ENCODE measurements at regions not wholly inside any gene's neighbourhood (a gene's known extent, or its start where the extent isn't known, plus 50 kb on each side); places are given as distances from the start of the nearest gene placed in this dataset.

- no peak for DNase-seq (ENCODE audit: low read depth, low spot score)
- H3K27ac ChIP-seq (ENCODE audit: low read length) = no peak overlapping the region
- no CpG with 5 or more reads among the region's 3 CpGs for WGBS (ENCODE audit: insufficient coverage, insufficient read length)
- no peaks in the 10 kb centered on the region for H3K9me3 ChIP-seq (ENCODE audit: control insufficient read depth, insufficient read depth, low read length)
- H3K4me3 ChIP-seq (ENCODE audit: low read length) = no peak overlapping the region
- H3K36me3 ChIP-seq (ENCODE audit: control insufficient read depth, insufficient read depth, low read length) = no peaks in the 10 kb centered on the region
- no peaks in the 10 kb centered on the region for H3K4me1 ChIP-seq (ENCODE audit: control insufficient read depth, insufficient read depth, low read length)
- H3K27me3 ChIP-seq (ENCODE audit: control insufficient read depth, insufficient read depth, low read length) = no peaks in the 10 kb centered on the region
These were observed 55.0 kb upstream of the APC start for GRCh38 chr5:112682621-112683061.

DNA sequence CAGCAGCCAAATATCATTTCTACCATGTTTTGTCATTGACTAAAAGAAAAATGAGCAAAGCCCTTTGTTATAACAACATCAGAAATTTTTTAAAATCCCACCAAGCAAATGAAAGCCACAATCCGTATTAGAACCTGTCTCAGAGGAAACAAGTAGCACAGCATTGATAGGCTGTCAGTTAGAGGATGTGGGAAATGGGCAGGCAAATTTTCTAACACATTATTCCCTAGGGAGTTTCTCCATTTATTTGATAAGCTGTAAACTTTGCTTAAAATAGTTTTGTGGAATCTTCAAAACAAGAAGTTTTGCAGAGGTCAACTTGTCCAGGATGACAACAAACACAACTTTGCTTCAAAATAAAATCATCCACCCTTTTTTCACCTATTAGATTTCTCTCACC is 53.6 kb upstream of the APC start:
- Histone ChIP-seq H3K36me3 (ENCODE audit: control insufficient read depth, insufficient read depth, low read length) (no peaks in the 10 kb centered on the region), H3K4me1 (ENCODE audit: control insufficient read depth, insufficient read depth, low read length) (no peaks in the 10 kb centered on the region), H3K27ac (ENCODE audit: low read length) (no peak overlapping the region), H3K9me3 (ENCODE audit: control insufficient read depth, insufficient read depth, low read length) (no peaks in the 10 kb centered on the region), H3K4me3 (ENCODE audit: low read length) (no peak overlapping the region), H3K27me3 (ENCODE audit: control insufficient read depth, insufficient read depth, low read length) (no peaks in the 10 kb centered on the region)
- no CpG with 5 or more reads among the region's 1 CpG for WGBS (ENCODE audit: insufficient coverage, insufficient read length)
- DNase-seq (ENCODE audit: low read depth, low spot score) = no peak

DNA sequence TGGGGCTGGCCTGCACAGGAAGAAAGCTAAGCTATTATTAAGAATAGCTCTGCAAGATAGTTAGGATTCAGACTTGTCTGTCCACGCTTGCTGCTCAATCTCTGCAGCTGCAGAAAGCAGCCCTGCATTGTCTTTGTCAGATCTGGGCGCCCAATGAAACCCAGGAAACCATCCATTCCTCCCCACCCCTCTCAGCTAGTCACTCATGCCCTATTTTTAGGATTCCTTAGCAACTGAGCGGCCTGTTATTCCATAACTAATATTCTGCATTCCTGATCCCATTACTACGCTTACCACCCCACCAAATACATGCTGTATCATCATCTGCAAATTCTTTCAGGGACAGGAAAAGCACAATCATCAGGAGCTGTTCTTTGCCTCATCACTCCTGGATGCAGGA is 52.9 kb upstream of the APC start:
- no peaks in the 10 kb centered on the region for H3K4me1 ChIP-seq (ENCODE audit: control insufficient read depth, insufficient read depth, low read length)
- H3K9me3 ChIP-seq (ENCODE audit: control insufficient read depth, insufficient read depth, low read length) = no peaks in the 10 kb centered on the region
- WGBS (ENCODE audit: insufficient coverage, insufficient read length) = no CpG with 5 or more reads among the region's 4 CpGs
- DNase-seq (ENCODE audit: low read depth, low spot score) = no peak
- H3K27me3 ChIP-seq (ENCODE audit: control insufficient read depth, insufficient read depth, low read length) = no peaks in the 10 kb centered on the region
- no peak overlapping the region for H3K27ac ChIP-seq (ENCODE audit: low read length)
- no peaks in the 10 kb centered on the region for H3K36me3 ChIP-seq (ENCODE audit: control insufficient read depth, insufficient read depth, low read length)
- H3K4me3 ChIP-seq (ENCODE audit: low read length) = no peak overlapping the region

- Histone ChIP-seq H3K27me3 (ENCODE audit: control insufficient read depth, insufficient read depth, low read length) (no peaks in the 10 kb centered on the region), H3K27ac (ENCODE audit: low read length) (no peak overlapping the region), H3K9me3 (ENCODE audit: control insufficient read depth, insufficient read depth, low read length) (no peaks in the 10 kb centered on the region), H3K4me3 (ENCODE audit: low read length) (no peak overlapping the region), H3K36me3 (ENCODE audit: control insufficient read depth, insufficient read depth, low read length) (no peaks in the 10 kb centered on the region), H3K4me1 (ENCODE audit: control insufficient read depth, insufficient read depth, low read length) (no peaks in the 10 kb centered on the region)
- no peak for DNase-seq (ENCODE audit: low read depth, low spot score)
These were observed 52.3 kb upstream of the APC start for GRCh38 chr5:112685386-112685785.

GRCh38 chr5:112685931-112686330 is 51.8 kb upstream of the APC start:
- Histone ChIP-seq H3K4me3 (ENCODE audit: low read length) (no peak overlapping the region), H3K27ac (ENCODE audit: low read length) (no peak overlapping the region), H3K4me1 (ENCODE audit: control insufficient read depth, insufficient read depth, low read length) (no peaks in the 10 kb centered on the region), H3K36me3 (ENCODE audit: control insufficient read depth, insufficient read depth, low read length) (no peaks in the 10 kb centered on the region), H3K27me3 (ENCODE audit: control insufficient read depth, insufficient read depth, low read length) (no peaks in the 10 kb centered on the region), H3K9me3 (ENCODE audit: control insufficient read depth, insufficient read depth, low read length) (no peaks in the 10 kb centered on the region)
- no CpG with 5 or more reads among the region's 2 CpGs for whole genome bisulfite sequencing (ENCODE audit: insufficient coverage, insufficient read length)
- DNase-seq (ENCODE audit: low read depth, low spot score) = no peak

GRCh38 chr5:112686675-112687074 is 51.0 kb upstream of the APC start:
- no peaks in the 10 kb centered on the region for H3K4me1 ChIP-seq (ENCODE audit: control insufficient read depth, insufficient read depth, low read length)
- DNase-seq (ENCODE audit: low read depth, low spot score) = no peak
- no peaks in the 10 kb centered on the region for H3K9me3 ChIP-seq (ENCODE audit: control insufficient read depth, insufficient read depth, low read length)
- no peaks in the 10 kb centered on the region for H3K36me3 ChIP-seq (ENCODE audit: control insufficient read depth, insufficient read depth, low read length)
- H3K27ac ChIP-seq (ENCODE audit: low read length) = no peak overlapping the region
- H3K4me3 ChIP-seq (ENCODE audit: low read length) = no peak overlapping the region
- WGBS (ENCODE audit: insufficient coverage, insufficient read length) = no CpG with 5 or more reads among the region's 2 CpGs
- H3K27me3 ChIP-seq (ENCODE audit: control insufficient read depth, insufficient read depth, low read length) = no peaks in the 10 kb centered on the region

GRCh38 chr5:112687306-112687705 is 50.4 kb upstream of the APC start:
- Histone ChIP-seq H3K27ac (ENCODE audit: low read length) (no peak overlapping the region), H3K27me3 (ENCODE audit: control insufficient read depth, insufficient read depth, low read length) (no peaks in the 10 kb centered on the region), H3K9me3 (ENCODE audit: control insufficient read depth, insufficient read depth, low read length) (no peaks in the 10 kb centered on the region), H3K36me3 (ENCODE audit: control insufficient read depth, insufficient read depth, low read length) (no peaks in the 10 kb centered on the region), H3K4me3 (ENCODE audit: low read length) (no peak overlapping the region), H3K4me1 (ENCODE audit: control insufficient read depth, insufficient read depth, low read length) (no peaks in the 10 kb centered on the region)
- no peak for DNase-seq (ENCODE audit: low read depth, low spot score)
